ENCODE measurements at regions not wholly inside any gene's neighbourhood (a gene's known extent, or its start where the extent isn't known, plus 50 kb on each side); places are given as distances from the start of the nearest gene placed in this dataset.

DNA sequence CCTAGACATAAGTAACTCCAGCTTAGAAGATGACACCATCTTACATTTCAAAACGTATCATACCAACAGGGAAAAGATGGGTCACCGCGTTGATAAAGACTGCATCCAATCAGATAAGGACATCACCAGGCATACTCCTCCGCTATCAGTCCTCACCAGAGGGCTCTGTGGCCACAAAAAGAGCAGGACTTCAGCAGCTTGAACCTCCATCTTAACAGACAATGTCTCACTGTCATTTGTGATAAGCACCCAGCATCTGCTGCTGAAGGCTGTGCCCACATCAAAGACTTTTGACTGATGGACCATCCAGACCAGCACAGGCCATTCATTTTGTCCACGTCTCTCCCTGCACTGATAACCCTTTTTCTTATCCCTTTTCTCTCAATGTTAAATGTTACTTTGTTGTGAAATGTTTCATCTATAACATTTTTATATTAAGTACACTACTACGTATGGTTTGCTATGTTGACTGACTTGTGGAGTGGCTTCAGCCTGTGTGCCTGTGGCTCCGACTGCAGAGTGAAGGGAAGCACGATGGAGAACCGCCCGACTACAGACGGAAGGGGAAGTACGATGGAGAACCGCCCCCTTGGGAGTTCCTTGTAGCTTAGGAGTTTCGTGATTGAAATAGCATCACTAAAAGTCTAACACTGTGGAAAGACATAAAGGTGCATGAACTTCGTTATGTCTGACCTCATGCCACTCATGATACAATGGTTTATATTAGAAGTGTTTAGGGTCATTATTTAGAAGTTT, 595.4 kb upstream of the AGA start:
- no peak for DNase-seq (ENCODE audit: low spot score)

DNA sequence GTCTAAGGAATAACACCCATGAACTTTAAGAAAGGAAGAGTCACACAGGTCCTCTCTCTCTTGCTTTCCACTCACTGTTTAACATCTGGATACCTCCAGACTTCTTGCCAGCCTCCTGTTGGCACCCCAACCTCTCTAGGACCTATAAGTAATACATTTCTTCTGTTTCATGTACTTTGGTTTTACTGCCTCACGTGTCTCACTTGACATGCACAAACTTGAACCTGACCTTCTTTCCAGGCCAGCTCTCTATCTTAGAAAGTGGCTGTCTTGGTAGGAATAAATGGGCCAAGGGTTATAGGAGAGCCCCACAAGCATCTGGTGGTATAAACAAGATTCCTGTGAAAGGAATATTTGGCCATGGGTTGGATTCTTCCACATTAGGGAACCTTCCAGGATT, 614.8 kb upstream of the AGA start:
- no peak for DNase-seq (ENCODE audit: low spot score)

DNA sequence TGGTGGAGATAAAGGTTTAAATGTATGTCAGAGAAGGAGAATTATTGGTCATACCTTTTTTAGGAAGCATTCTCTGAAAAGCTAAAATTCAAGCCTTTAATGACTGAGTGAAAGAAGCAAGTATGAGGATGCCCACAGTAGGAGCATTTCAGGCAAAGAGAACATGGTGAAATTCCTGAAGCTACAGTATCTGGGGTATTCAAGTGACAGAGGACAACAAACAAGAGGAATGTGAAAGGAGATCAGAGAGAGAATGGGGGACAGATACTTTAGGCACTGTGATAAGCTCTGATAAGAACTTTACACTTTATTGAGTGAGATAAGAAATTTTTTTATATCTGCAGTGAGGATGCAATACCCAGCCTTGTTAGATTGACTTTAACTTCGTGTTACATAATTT, 621.3 kb upstream of the AGA start:
- DNase-seq (ENCODE audit: low spot score), result no peak

DNA sequence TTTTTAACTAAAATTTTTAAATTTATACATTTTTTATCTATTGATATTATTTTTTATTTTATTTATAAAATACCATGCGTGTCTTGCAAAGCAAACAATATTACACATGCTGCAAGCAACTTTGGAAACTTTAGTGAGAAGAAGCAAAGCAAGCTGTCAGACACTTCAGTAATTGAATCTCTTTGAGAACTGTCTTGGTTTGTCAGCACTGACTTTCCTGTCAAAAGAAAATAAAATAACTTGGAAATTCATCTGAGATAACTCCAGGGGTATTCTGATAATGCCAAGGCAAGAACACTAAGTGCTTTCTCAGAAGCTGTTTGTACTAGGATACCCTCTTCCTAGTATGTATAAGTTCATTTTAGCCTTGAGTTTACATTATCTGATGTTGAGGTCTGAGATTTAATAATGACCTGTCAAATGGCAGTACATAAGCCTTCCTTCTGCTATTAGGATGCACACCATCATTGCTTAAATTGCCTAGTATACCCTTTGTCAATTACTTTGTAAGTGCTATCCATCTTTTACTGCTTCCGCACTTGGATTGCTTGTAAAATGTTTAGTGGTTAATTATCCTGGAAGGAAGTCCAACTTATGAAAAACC, 624.2 kb upstream of the AGA start:
- DNase-seq (ENCODE audit: low spot score), result no peak

DNA sequence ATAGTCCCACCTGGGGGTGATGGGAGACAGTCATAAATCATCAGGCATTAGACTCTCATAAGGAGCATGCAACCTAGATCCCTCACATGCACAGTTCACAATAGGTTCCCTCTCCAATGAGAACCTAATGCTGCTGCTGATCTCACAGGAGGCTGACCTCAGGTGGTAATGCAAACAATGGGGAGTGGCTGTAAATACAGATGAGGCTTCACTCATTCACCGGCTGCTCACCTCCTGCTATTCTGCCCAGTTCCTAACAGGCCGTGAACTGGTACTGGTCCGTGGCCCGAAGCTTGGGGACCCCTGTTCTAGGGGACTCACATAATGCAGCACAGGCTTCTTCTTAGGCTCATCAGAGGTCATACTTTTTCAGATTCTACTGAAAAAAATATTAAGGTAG, 625.9 kb upstream of the AGA start:
- DNase-seq (ENCODE audit: low spot score), result no peak

DNA sequence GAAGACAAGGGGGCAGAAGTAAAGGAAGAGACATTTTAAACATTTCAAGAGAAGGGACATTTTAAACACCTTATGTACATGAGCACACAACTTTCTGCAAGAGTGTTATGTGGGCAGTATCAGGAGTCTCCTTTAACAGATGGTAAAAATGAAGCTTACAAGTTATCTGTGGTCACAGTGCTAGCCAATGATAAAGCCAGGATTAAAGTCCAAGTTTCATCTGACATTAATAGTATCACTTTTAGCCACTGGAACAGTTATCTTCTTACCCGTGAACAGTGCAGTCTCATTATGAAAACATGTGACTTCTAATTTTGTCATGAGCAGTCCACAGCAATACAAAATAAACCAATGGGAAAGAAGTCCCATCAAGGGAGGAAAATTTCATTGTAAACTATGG, 627.9 kb upstream of the AGA start:
- no peak for DNase-seq (ENCODE audit: low spot score)

DNA sequence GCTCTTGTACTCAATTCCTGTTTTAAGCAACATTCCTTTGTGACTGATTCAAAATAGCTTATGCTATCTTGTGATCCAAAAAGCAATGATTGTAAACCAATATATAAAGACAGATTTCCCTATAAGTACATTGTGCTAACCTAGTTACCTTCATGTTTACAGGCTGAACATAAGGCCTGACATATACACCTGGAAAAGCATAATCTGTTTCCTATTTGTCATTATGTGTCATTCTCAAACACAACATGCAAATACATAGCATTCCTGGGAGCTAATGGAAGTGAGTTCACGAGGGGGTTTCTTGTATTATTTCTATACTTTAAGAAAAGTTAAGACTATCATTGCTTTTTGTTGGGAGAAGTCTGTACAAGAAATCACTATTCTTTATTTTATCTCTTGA, 638.1 kb upstream of the AGA start:
- DNase-seq (ENCODE audit: low spot score), result no peak

DNA sequence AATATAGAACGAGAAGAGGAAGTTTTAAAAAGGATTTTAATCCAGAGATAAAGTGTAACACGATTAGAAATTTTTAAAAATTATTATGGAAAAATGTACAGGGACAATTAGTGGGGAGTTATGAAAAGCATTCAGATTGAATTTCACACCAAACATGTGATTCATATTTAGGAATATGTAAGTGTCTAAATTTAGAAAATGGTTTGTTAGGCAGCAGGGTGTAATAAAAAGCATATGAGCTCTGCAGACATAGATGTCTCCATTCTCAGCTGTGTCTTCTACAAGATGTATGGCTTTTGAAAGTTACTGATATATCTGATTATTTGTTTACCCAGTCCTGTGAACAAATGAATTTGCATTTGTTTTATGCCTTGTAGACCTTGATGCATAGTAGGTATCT, 638.9 kb upstream of the AGA start:
- no peak for DNase-seq (ENCODE audit: low spot score)

DNA sequence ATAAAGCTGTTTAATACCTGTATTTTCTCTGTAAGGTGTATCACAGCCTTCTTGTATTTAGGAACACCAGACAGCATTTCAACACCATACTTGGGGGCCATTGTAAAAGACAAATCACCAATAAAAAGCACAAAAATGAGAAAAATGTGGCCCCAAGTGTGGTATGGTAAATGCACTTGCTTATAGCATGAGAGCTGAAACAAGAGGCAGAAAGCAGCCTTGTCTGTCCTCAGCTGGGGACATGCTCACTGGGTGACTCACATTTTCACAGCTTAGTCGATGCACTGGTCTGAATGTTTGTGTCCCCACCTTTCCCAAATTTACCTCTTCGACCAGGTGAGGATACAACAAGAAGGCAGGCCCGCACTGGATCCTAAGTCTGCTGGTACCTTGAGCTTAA, 639.7 kb upstream of the AGA start:
- DNase-seq (ENCODE audit: low spot score), result no peak

DNA sequence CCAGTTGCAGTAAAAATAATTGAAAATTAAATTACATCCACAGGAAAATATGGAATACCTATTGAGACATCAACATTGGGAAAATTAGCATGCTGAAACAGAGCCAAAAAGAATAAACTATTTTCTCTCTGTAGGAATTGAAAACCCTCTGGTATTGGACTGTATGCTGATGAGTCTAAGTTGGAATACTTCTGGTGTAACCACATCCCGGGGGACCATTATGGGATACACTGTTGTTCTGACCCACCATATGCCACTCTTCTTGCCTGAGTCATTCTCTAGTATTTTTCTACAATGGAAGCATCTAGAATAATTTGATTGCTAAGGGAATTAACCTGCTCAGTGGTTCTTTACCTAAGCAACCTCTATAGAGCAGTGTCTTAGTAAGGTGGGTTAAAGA, 640.7 kb upstream of the AGA start:
- no peak for DNase-seq (ENCODE audit: low spot score)

DNA sequence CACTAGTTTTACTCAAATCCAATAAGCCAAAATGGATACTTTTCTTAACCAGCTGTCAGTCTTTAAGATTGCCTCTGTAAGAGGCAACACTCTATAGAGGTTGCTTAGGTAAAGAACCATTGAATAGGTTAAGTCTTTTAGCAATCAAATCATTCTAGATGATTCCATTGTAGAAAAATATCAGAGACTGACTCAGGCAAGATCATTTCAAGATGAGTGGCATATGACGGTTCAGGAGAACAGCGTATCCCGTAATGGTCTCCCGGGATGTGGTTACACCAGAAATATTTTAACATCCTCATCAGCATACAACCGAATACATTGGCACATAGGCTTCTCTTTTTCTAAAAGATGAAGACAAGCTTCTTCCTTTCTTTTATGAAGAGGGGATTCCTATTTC, 641.7 kb upstream of the AGA start:
- no peak for DNase-seq (ENCODE audit: low spot score)

DNA sequence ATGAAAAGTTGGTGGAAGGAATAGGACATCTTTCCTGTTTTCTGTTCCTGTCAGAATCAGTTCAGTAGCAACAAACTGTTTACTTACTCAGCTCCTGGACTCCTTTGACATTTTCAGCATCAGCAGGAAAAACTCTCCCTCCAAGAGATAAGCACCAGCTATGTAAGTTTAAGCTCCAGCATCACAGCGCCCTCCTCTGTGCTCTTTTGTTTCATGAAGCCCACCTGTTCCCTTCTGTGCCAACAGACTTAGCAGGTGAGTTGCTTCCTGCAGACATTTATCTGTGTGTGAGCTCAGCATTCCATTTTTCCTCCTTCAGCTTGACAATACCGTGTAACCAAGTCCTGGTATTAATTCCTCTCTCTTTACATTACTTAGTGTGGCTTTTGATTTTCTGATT, 644.1 kb upstream of the AGA start:
- DNase-seq (ENCODE audit: low spot score), result no peak

DNA sequence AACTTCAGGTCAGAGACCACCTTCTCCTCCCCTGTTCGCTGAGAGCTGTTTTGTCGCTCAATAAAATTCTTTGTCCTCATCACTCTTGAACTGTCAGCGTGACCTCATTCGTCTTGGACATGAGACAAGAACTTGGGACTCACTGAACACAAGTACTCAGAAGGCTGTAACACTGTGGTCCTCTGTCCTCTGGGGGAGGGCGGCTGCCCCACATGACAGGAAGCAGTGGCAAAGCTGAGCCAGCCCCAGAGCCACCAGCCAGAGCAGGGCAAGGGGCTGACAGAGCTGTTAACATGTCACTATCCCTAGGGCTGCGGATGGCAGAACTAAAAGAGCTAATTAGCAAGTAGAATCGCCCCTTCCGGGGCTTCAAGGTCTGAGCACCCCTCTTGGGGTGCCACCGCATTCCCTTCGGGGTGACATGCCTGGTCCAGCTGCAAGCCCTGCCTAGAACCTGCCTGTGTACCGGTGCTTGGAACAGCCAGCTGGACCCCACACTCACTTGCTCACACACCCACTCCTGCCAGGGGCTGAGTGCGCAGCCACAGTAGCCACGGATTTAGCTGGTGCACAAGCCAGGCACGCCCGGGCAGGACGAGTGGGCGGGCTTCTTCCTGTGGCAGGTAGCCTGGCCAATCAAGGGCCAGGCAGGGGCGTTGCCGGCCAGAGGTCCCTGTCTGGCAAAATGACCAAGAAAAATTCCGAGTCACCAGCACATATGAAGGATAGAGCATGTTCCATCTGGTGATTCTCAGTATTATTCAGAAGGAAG, 648.6 kb upstream of the AGA start:
- DNase-seq (ENCODE audit: low spot score), result no peak

DNA sequence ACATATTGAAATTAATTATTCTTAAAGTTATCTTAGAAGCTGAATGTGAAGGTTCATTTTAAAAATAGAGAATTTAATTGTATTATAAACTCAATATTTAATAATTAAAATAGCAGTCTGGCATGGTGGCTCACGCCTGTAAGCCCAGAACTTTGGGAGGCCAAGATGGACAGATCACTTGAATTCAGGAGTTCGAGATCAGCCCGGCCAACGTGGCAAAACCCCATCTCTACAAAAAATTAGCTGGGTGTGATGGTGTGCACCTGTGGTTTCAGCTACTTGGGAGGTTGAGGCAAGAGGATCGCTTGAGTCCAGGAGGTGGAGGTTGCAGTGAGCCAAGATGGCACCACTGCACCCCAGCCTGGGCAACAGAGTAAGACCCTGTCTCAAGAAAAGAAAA, 659.9 kb upstream of the AGA start:
- DNase-seq (ENCODE audit: low spot score), result no peak

DNA sequence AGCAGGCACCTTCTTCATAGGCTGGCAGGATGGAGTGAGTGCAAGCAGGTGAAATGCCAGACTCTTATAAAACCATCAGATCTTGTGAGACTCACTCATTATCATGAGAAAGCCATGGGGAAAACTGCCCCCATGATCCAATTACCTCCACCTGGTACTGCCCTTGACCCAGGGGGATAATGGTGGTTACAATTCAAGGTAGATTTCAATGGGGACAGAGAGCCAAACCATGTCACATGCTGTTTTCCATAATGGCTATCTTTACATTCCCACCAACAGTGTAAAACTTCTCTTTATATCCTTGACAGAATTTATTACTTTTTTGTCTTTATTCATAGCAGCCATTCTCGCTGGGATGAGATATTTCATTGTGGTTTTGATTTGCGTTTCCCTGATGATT, 663.0 kb upstream of the AGA start:
- no peak for DNase-seq (ENCODE audit: low spot score)

DNA sequence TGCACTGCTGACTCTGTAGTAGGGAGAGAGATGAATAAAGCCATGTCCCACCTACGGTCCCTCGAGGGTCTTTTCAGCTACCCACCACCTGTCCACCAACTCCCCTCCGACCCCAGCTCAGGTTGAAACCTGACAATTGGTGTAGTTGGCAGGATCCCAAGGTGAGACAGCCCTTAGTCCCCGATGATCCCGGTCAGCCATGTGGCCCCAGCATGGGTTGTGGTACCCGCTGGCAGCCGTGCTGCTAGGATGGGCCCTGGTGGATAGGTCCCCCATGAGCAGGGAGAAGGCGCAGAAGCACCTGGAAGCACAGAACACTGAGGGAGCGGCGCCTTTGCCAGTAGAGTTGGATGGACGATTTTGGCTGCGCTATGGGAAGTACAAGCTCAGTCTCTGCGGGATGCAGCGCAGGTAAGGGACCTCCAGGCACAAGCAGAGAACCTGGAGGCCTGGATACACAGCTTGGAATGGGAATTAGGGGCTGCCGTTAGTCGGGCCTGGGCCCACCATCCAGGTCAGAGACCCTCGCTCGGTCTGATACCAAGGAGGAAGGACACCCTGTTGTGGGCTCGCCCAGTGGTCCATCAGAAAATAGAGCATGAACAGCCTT, 694.6 kb upstream of the AGA start:
- no peak for DNase-seq (ENCODE audit: low spot score)

DNA sequence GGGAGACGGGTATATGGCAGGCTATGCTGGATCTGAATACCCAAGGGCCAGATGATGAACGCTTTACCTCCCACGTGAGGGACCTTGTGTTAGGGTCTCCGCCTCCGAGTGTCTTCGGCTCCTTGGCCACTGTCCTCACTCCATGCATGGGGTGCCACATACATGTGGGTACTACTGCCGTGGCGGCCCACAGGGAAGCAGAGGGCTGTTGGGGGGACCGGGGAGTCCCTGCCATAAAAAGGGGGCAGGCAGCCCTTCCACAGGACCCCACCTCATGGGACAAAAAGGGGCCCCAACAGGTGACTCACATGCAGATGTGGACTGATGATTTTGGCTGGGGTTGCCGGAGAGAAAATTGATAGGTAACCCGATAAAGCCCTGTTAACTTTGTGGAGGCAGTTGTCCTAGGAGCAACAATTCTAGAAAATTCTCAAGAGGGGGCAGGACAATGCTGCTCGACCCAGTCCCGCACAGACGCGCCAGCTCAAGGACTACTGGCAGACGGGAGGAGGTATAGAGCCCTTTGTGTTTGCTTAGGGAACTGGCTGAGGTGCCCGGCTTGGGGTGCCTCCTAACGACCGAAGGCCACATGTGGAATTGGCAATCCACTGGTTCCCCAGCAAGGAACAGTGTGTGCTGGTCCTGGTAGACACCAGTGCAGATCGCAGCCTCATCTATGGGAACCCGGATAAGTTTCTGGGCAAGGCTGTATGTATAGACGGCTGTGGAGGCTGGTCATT, 695.7 kb upstream of the AGA start:
- no peak for DNase-seq (ENCODE audit: low spot score)

DNA sequence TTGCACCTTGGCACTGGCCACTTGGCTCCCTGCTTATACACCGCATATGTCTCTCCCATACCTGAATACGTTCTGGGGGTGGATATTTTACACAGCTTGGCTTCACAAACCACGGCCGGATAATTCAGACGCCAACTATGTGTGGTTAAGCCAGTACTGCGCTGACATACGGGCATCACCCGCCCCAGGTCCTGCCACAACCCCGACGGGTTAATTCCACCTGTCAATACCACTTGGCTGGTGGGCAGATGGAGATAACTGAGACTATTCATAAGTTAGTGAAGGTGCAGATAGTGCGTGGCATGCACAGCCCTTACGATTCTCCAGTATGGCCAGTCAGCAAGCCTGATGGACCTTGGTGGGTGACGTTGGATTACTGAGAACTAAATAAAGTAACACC, 696.3 kb upstream of the AGA start:
- no peak for DNase-seq (ENCODE audit: low spot score)

DNA sequence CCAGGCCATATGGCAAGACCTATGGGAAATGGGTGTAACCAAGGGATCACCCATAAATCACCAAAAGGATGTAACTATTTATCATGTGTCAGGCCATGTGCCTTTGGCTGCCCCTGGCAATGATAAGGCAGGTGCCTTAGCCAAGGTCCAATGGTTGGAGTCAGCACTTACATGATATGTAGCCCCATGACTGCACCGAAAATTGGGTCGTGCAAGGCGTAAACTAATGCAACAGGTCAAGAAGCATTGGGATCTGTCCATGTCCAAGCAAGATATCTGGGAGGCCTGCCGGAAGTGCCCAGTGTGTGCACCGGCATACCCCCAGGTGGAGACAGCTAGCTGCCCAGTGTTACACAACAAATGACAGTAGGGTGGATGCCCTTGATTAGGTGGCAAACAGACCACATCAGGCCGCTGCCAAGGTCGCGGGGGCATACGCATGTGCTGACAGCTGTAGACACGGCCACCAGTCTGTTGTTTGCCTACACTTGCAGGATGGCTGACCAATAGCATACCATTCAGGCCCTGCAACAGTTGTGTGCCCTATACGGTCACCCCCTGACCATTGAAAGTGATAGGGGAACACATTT, 698.2 kb upstream of the AGA start:
- DNase-seq (ENCODE audit: low spot score), result no peak

DNA sequence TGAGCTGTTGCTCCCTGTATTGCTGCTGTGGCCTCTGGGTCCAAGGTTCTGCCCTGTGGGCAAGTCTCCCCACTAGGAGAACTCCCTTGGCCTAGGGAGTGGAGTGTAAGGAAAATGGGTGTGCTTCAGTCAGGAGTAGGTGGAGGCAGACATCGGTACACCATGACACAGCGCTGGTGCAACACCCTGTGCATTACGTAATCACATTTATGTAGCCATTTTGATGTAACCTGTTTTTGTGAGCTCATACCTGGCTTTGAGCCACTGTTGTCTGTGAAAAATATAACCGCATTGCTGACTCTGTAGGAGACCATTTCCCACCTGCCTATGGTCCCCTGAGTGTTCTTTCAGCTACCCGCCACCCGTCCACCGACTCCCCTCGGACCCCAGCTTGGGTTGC, 700.5 kb upstream of the AGA start:
- no peak for DNase-seq (ENCODE audit: low spot score)

DNA sequence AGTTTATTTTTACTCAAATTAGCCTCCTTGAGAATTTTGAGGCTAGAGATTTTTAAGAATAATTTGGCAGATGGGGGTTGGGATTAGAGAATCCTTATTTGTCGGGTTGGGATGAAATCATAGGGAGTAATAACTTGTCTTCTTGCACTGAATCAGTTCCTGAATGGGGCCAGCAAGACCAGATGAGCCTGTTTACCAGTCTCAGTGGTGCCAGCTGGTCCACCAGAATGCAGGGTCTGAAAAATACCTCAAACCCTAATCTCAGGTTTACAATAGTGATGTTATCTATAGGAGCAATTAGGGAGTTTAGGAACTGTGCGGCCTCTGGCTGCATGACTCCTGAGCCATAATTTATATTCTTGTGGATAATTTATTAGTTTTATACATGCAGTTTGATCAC, 705.9 kb upstream of the AGA start:
- no peak for DNase-seq (ENCODE audit: low spot score)

Data from kidney tubule cell (primary cell).